Ovary (tissue), 7 donors: ENCODE measurements at regions not wholly inside any gene's neighbourhood (a gene's known extent, or its start where the extent isn't known, plus 50 kb on each side); places are given as distances from the start of the nearest gene placed in this dataset.

Experiments used
- DNase-seq, 5 donors: peaks; one replicate each; pipeline ENCODE4 v3.0.0-alpha.2; 2019 to 2020
- H3K27ac ChIP-seq, 2 donors: fragments of 200-600 bp; one replicate each; pipeline versions ENCODE4 v1.5.1 to v1.8.0; 2019 to 2022
- H3K27me3 ChIP-seq: fragments of 200-600 bp; one replicate; pipeline ENCODE4 v1.8.0; 2022
- H3K36me3 ChIP-seq: fragments of 200-600 bp; sonication (generic); one replicate; pipeline ENCODE4 v1.5.1; 2019
- H3K4me1 ChIP-seq: one replicate; pipeline ENCODE4 v1.8.1; 2013; ENCODE audit warnings: mild to moderate bottlenecking, moderate library complexity; ENCODE audit not compliant: insufficient read depth
- H3K4me3 ChIP-seq: fragments of 200-600 bp; sonication (generic); one replicate; pipeline ENCODE4 v1.5.1; 2017
- H3K9me3 ChIP-seq, 2 donors: fragments of 200-600 bp in 1 of 2; sonication (generic) in 1 of 2; one replicate each; pipeline versions ENCODE4 v1.5.1 to v1.8.1; 2013 to 2019; ENCODE audit warnings: mild to moderate bottlenecking in 1 of 2, moderate library complexity in 1 of 2
- EP300 ChIP-seq: sonication (generic); formaldehyde crosslinking; IDR thresholded peaks from one replicate; pipeline ENCODE4 v1.6.1; 2017; ENCODE audit warnings: antibody characterized with exemption
- POLR2A ChIP-seq: fragments of 450-650 bp; IDR thresholded peaks from one replicate; pipeline ENCODE4 v1.6.1; 2017; ENCODE audit warnings: antibody characterized with exemption, mild to moderate bottlenecking, moderate library complexity
- WGBS, 3 donors: extraction: QIAGEN DNeasy Blood & Tissue Kit in 1 of 3; methylation state at CpG; one replicate each; pipeline versions ENCODE4 v1.1.5 to v1.1.7; 2013 to 2017; 5-methylcytosine and 5-hydroxymethylcytosine counted together
- intact Hi-C, 4 donors: fragments of 100-400 bp; cut with DNase I; formaldehyde crosslinking; loops; one replicate each; pipeline versions ENCODE4 v1.11.0 to v1.15.1; 2022 to 2023
- TF ChIP-seq, protein P1 (sequence below), 3 donors: fragments of 450-650 bp in 2 of 3; fragments of 200-600 bp in 1 of 3; IDR thresholded peaks; one replicate each; pipeline versions ENCODE4 v1.5.1 to v1.8.0; 2016 to 2022; ENCODE audit warnings: antibody characterized with exemption in 3 of 3, mild to moderate bottlenecking in 1 of 3
- donor health status: DM: no; HTN: no; CAD: no; lungs with moderate emphysema.
- donor health status: DM: no; HTN: no; CAD: no.
- donor health status: Bipolar disorder and iron deficiency.
- donor health status: DM: no; HTN: no; CAD: no.
- donor health status: DM: yes; HTN: yes; CAD: no.

DNA sequence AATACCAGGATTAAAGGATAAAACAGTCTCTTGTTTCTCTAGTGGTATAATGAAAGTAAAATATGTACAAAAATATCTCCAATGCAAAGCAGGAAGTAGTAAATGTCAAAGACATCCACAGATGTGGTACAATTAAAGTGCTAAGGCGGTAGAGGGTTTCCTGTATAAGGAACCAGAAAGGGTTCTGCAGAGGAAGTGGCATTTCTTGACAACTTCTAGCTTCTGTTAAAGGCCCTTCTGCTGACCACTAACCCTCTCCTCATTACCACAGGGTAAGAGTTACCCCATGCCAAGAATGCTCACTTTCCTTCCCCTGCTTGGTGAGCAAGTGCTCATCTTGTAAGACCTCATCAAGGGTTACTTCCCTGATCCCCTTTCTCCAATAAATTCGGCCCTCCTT, 883.6 kb upstream of the NR2F2 start:
- H3K27ac ChIP-seq = peak overlapping the region in 1 of 2 donors; percentile 14
- intact Hi-C loops = loop anchor here in 2 of 4 donors (1.0 to 10.0 kb wide), 2 partner anchors 7 to 52 kb away; no protein-coding TSS in a partner anchor
- no peak for DNase-seq

DNA sequence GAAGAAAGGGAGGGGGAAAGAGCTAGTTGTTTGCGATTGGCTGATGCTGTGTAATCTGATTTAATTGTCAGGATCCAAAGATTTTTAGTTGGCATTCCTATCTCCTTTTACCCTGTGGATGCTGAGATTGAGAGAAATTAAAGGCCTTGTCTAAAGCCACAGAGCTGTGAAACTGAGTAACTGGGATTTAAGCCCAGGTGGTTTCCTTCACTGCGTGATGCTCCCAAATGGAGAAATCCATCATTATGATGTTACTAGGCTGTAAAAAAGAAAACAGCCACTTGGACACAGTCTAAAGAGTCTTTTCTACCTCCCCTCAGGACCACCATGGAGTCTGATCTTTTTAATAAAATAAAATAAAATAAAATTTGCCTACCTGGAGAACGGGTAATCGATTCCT, 883.0 kb upstream of the NR2F2 start:
- H3K9me3 ChIP-seq = no peaks in the 10 kb centered on the region
- no peaks in the 10 kb centered on the region for H3K27me3 ChIP-seq
- DNase-seq = no peak
- H3K27ac ChIP-seq = no peak overlapping the region
- no peaks in the 10 kb centered on the region for H3K36me3 ChIP-seq
- H3K4me3 ChIP-seq = no peak overlapping the region
- TF ChIP-seq EP300 (no peak), POLR2A (no peak)
- TF ChIP-seq, protein P1, sequence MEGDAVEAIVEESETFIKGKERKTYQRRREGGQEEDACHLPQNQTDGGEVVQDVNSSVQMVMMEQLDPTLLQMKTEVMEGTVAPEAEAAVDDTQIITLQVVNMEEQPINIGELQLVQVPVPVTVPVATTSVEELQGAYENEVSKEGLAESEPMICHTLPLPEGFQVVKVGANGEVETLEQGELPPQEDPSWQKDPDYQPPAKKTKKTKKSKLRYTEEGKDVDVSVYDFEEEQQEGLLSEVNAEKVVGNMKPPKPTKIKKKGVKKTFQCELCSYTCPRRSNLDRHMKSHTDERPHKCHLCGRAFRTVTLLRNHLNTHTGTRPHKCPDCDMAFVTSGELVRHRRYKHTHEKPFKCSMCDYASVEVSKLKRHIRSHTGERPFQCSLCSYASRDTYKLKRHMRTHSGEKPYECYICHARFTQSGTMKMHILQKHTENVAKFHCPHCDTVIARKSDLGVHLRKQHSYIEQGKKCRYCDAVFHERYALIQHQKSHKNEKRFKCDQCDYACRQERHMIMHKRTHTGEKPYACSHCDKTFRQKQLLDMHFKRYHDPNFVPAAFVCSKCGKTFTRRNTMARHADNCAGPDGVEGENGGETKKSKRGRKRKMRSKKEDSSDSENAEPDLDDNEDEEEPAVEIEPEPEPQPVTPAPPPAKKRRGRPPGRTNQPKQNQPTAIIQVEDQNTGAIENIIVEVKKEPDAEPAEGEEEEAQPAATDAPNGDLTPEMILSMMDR (IDR thresholded peaks at IDR 0.05) = no peak
- peaks cover 3% of the 10 kb centered on the region for H3K4me1 ChIP-seq
- intact Hi-C loops = loop anchor here in 1 of 4 donors (10.0 kb wide), 1 partner anchor 53 kb away; no protein-coding TSS in a partner anchor
- WGBS, 3 donors = 69 to 91% (median 90%) methylated on average over 4 of the region's 4 CpGs

More for the DNA sequence above, 883.6 kb upstream of the NR2F2 start:
- Histone ChIP-seq H3K36me3 (no peaks in the 10 kb centered on the region), H3K9me3 (no peaks in the 10 kb centered on the region), H3K4me3 (no peak overlapping the region), H3K27me3 (no peaks in the 10 kb centered on the region), H3K4me1 (peaks cover 3% of the 10 kb centered on the region)
- TF ChIP-seq EP300 (no peak), POLR2A (no peak)
- TF ChIP-seq, protein P1 (IDR thresholded peaks at IDR 0.05) = no peak
- 55 to 64% (median 60%) methylated on average over 2 of the region's 2 CpGs for WGBS, 3 donors

DNA sequence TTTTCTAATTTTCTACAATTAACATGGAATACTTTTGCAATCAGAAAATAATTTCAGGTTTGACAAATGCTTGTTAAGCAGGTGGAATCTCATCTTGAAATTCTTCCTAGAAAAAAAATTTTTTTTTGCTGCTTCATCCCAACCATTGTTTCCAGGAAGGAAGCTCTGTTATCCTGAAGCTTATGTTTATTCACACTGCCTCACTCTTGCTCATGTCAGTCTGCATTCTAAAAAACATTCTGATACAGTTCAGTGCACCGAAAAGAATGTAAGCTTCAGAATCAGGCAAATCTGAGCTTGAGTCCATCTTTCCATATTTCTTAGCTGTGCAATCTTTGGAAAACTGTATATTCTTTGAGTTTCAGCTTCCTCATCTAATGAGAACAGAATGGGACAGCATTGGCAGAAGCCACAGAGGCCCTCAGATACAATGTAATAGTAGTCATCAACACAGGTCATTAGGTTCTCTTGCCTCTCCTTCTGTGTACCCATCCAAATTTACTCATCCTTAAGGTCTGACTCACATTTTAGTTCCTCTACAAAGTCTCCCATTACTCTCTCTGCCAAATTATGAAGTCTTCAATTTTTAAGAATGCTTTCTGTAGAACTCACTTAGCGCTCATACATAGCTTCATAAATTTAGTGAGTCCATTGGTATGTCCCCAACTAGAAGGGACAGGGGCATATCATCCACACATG, 881.8 kb upstream of the NR2F2 start:
- TF ChIP-seq POLR2A = no peak
- TF ChIP-seq EP300 = no peak
- TF ChIP-seq, protein P1 (IDR thresholded peaks at IDR 0.05) = no peak
- DNase-seq = no peak
- Histone ChIP-seq H3K4me3 (no peak overlapping the region), H3K4me1 (peaks cover 3% of the 10 kb centered on the region), H3K9me3 (no peaks in the 10 kb centered on the region), H3K27me3 (no peaks in the 10 kb centered on the region), H3K27ac (no peak overlapping the region), H3K36me3 (no peaks in the 10 kb centered on the region)
- intact Hi-C loops = loop anchor here in 1 of 4 donors (10.0 kb wide), 1 partner anchor 54 kb away; no protein-coding TSS in a partner anchor
- WGBS, 3 donors = 75 to 78% (median 77%) methylated on average over 2 of the region's 2 CpGs

DNA sequence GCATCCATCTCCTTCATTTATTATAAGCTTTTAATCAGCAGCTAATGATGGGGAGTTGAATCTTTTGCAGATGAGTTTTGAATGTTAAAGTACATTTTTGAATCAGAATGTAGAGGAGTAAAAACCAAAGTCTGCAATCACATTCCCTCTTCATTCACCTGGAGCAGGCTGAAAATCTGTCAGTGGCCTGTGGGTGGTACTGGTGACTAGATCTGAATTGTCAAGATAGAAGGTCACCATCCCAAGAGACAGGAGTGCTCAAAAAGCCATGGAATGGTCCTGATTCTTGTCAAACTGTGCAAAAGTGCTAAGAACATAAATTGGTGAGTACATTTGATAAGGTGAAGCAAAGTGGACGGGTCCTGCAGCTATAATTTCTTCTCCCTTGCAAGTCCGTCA, 881.3 kb upstream of the NR2F2 start:
- no peak for DNase-seq
- Histone ChIP-seq H3K4me3 (no peak overlapping the region), H3K27me3 (no peaks in the 10 kb centered on the region), H3K36me3 (no peaks in the 10 kb centered on the region), H3K9me3 (no peaks in the 10 kb centered on the region), H3K27ac (no peak overlapping the region), H3K4me1 (peaks cover 3% of the 10 kb centered on the region)
- intact Hi-C loops = loop anchor here in 1 of 4 donors (10.0 kb wide), 1 partner anchor 54 kb away; no protein-coding TSS in a partner anchor
- TF ChIP-seq POLR2A = no peak
- TF ChIP-seq, protein P1 (IDR thresholded peaks at IDR 0.05) = no peak
- TF ChIP-seq EP300 = no peak
- 93 to 100% (median 97%) methylated on average over 2 of the region's 2 CpGs for WGBS, 3 donors
